Endothelial cell (in vitro differentiated cells): ENCODE measurements at regions not wholly inside any gene's neighbourhood (a gene's known extent, or its start where the extent isn't known, plus 50 kb on each side); places are given as distances from the start of the nearest gene placed in this dataset.

ENCODE experiments used
- DNase-seq: peaks from one replicate; pipeline ENCODE4 v3.0.0; 2021; ENCODE audit warnings: low spot score
- H3K27ac Mint-ChIP-seq: one replicate; pipeline ENCODE4 v1.8.0; 2021; ENCODE audit warnings: mixed read lengths, inconsistent platforms; ENCODE audit not compliant: unreplicated experiment
- H3K27me3 Mint-ChIP-seq: one replicate; pipeline ENCODE4 v1.8.0; 2021; ENCODE audit warnings: mild to moderate bottlenecking, moderate library complexity, mixed read lengths, inconsistent platforms; ENCODE audit not compliant: unreplicated experiment
- H3K36me3 Mint-ChIP-seq: one replicate; pipeline ENCODE4 v1.8.0; 2021; ENCODE audit warnings: mild to moderate bottlenecking, low read depth, mixed read lengths, inconsistent platforms; ENCODE audit not compliant: unreplicated experiment
- H3K4me1 Mint-ChIP-seq: one replicate; pipeline ENCODE4 v1.8.0; 2021; ENCODE audit warnings: mild to moderate bottlenecking, mixed read lengths, inconsistent platforms; ENCODE audit not compliant: unreplicated experiment
- H3K4me3 Mint-ChIP-seq: one replicate; pipeline ENCODE4 v1.8.0; 2021; ENCODE audit warnings: mild to moderate bottlenecking, mixed read lengths, inconsistent platforms; ENCODE audit not compliant: unreplicated experiment
- H3K9me3 Mint-ChIP-seq: one replicate; pipeline ENCODE4 v1.8.0; 2021; ENCODE audit warnings: mixed read lengths, inconsistent platforms; ENCODE audit not compliant: unreplicated experiment
- CTCF ChIP-seq: fragments of 200-600 bp; sonication (generic); IDR thresholded peaks from one replicate; pipeline ENCODE4 v1.5.0; 2021; ENCODE audit warnings: antibody characterized with exemption; ENCODE audit not compliant: unreplicated experiment

GRCh38 chr10:118903251-118903650 lies 126.3 kb upstream of the NANOS1 start:
- Mint-ChIP-seq H3K27ac (no peak overlapping the region), H3K4me1 (no peaks in the 10 kb centered on the region), H3K9me3 (no peaks in the 10 kb centered on the region), H3K27me3 (peaks cover 4% of the 10 kb centered on the region), H3K36me3 (no peaks in the 10 kb centered on the region), H3K4me3 (no peak overlapping the region)
- no peak for DNase-seq
- no peak for TF ChIP-seq CTCF

GRCh38 chr10:118903691-118904090 lies 125.8 kb upstream of the NANOS1 start:
- no peaks in the 10 kb centered on the region for H3K4me1 Mint-ChIP-seq
- H3K9me3 Mint-ChIP-seq: no peaks in the 10 kb centered on the region
- H3K27ac Mint-ChIP-seq: no peak overlapping the region
- no peak for DNase-seq
- peaks cover 4% of the 10 kb centered on the region for H3K27me3 Mint-ChIP-seq
- no peak overlapping the region for H3K4me3 Mint-ChIP-seq
- no peaks in the 10 kb centered on the region for H3K36me3 Mint-ChIP-seq
- TF ChIP-seq CTCF: no peak

GRCh38 chr10:118904286-118904685 lies 125.2 kb upstream of the NANOS1 start:
- Mint-ChIP-seq H3K27ac (no peak overlapping the region), H3K27me3 (peaks cover 4% of the 10 kb centered on the region), H3K4me1 (no peaks in the 10 kb centered on the region), H3K36me3 (no peaks in the 10 kb centered on the region), H3K4me3 (no peak overlapping the region), H3K9me3 (no peaks in the 10 kb centered on the region)
- TF ChIP-seq CTCF: no peak
- no peak for DNase-seq

- Mint-ChIP-seq H3K36me3 (no peaks in the 10 kb centered on the region), H3K4me1 (peaks cover 4% of the 10 kb centered on the region), H3K4me3 (no peak overlapping the region), H3K27ac (no peak overlapping the region), H3K9me3 (no peaks in the 10 kb centered on the region), H3K27me3 (peaks cover 7% of the 10 kb centered on the region)
- TF ChIP-seq CTCF: no peak
- DNase-seq: no peak
Measured at GRCh38 chr10:118907051-118907450, 122.5 kb upstream of the NANOS1 start.

- H3K36me3 Mint-ChIP-seq: no peaks in the 10 kb centered on the region
- H3K9me3 Mint-ChIP-seq: no peaks in the 10 kb centered on the region
- no peak overlapping the region for H3K4me3 Mint-ChIP-seq
- no peak for DNase-seq
- H3K4me1 Mint-ChIP-seq: peaks cover 9% of the 10 kb centered on the region
- H3K27ac Mint-ChIP-seq: no peak overlapping the region
- TF ChIP-seq CTCF: no peak
- peaks cover 7% of the 10 kb centered on the region for H3K27me3 Mint-ChIP-seq
Measured at GRCh38 chr10:118908557-118909256, 120.8 kb upstream of the NANOS1 start.
